ENCODE measurements at regions not wholly inside any gene's neighbourhood (a gene's known extent, or its start where the extent isn't known, plus 50 kb on each side); places are given as distances from the start of the nearest gene placed in this dataset.

DNA sequence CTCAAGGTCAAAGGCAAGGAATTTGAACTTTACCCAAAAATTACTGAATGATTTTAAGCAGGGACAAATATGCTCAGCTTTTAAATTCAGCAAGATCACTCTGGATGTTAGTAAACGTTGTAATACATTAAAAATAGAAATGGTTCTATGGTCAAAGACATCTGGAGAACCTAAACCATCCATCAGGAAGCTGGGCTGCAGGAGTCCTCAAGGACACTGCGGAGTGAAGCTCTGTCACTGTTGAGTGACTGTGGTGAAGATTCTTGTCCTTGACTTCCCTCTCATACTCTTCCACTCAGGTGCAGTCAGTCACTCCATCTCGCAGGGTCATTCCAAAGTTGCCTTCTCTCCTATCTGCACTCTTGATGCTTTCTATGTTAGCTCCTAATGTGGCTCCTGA, 450.7 kb downstream of the FOXO1 start:
- TF ChIP-seq GATA2 (IDR thresholded peaks at IDR 0.05; ENCODE audit: low read depth, low read length) (no peak), GATA3 (IDR thresholded peaks at IDR 0.05; ENCODE audit: low read depth, low read length) (no peak)

Data from SH-SY5Y (cell line).